ENCODE measurements at regions not wholly inside any gene's neighbourhood (a gene's known extent, or its start where the extent isn't known, plus 50 kb on each side); places are given as distances from the start of the nearest gene placed in this dataset.

GRCh38 chr11:64457416-64458010 is 98.2 kb upstream of the SLC22A11 start:
- TF ChIP-seq TAF1 (IDR thresholded peaks at IDR 0.05; ENCODE audit: borderline replicate concordance, insufficient read depth, low read length) (no peak), REST (IDR thresholded peaks at IDR 0.05; ENCODE audit: insufficient read depth in 1 of 2, low read depth in 2 of 2, low read length in 2 of 2) (no peak), POLR2AphosphoS5 (IDR thresholded peaks at IDR 0.05; ENCODE audit: low read depth, low read length) (no peak), SIN3A (IDR thresholded peaks at IDR 0.05; ENCODE audit: borderline replicate concordance, insufficient read depth, low read length) (no peak), FOXP2 (optimal IDR thresholded peaks at IDR 0.05; ENCODE audit: borderline replicate concordance, extremely low read depth, extremely low read length, insufficient read depth) (no peak)
